NOMO-1 (cell line): ENCODE measurements at regions not wholly inside any gene's neighbourhood (a gene's known extent, or its start where the extent isn't known, plus 50 kb on each side); places are given as distances from the start of the nearest gene placed in this dataset.

Source experiments
- DNase-seq, 2 experiments: peaks; one replicate each; lab custom pipeline; 2025; ENCODE audit not compliant: unreplicated experiment in 2 of 2; lab: John Stamatoyannopoulos, UW

DNA sequence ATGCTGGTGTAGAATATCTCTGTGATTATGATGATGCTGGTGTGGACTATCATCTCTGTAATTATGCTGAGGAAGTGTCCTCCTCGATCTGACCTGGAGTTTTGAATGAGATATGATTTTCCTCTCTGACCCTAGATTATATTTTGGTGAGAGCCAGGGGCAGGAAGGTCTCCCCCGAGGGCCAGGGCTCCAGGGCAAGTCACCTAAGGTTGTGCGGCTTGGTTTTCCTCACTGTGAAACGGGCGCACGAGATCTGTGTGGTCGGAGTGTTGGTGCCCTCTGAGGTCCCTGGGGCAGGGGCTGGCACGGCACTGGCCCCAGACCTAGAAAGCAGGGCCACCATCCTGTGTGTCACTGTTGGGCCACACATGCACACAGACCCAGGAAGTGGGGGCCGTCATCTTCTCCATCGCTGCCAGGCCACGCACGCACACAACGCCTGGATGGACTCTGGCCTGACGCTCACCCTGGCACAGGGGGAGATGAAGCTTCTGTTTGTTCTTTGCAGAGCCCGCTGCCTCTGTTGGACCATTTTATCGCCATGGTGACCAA, 67.7 kb upstream of the ZNF469 start:
- no peak for DNase-seq

GRCh38 chr16:88315543-88316105, 67.1 kb upstream of the ZNF469 start:
- no peak for DNase-seq

GRCh38 chr16:88316151-88316550, 66.6 kb upstream of the ZNF469 start:
- no peak for DNase-seq

GRCh38 chr16:88316941-88317612, 65.7 kb upstream of the ZNF469 start:
- no peak for DNase-seq

DNA sequence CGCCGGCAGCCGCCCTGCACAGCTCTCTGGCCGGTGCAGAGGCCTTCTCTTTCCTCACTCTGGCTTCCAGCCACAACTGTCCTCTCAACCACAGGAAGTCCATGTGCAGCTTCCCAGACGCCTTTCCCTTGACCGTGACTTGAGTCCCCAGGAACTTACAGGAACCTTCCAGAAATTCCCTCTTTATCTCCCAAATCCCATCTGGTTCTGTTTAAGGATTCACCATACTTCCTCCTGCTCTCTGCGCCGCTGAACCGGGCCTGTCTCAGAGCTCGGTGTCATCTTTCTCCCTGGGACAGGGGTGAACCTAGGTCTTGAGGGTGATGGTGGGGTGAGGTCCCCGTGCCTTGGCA, 65.2 kb upstream of the ZNF469 start:
- no peak for DNase-seq

- DNase-seq, result no peak
These were observed 64.7 kb upstream of the ZNF469 start for GRCh38 chr16:88318051-88318450.

- no peak for DNase-seq
These were observed 64.2 kb upstream of the ZNF469 start for GRCh38 chr16:88318521-88318920.

- DNase-seq, result no peak
These were observed 63.4 kb upstream of the ZNF469 start for GRCh38 chr16:88319116-88319965.

GRCh38 chr16:88320947-88321634, 61.7 kb upstream of the ZNF469 start:
- no peak for DNase-seq

DNA sequence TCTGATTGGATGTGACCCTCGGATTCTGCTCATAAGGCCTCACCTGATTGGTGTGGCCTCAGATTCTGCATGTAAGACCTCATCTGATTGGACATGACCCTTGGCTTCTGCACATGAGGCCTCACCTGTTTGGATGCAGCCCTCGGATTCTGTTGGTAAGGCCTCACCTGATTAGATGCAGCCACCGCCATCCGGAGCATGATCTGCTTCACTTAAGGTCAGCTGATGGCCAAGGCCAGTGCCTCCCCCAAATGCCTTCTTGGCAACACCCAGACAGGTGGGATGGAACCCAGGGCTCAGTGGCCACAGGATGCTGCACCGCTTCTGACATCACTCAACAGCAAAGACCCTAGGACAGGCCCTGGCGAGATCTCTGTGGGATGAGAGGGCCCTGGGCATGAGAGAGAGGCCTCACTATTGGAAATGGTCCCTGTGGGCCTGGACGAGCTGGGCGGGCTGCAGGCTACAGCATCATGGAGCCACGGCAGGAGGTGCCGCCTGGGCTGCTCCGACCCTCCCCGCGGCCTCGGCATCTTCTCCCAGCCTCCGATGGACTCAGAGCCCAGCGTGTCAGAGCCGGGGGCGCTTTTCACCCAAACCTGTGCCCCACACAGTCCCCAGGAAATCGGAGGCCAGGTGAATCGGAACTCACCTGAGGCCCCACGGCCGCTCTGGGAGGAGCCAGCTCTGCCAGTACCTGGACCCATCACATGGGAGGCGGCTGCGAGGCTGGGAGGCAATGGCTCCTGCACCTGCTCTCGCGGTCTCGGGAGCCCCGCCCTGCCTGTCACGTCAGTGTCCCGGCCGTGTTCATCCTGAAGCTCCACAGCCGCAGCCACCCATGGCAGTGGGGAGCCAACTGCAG, 60.9 kb upstream of the ZNF469 start:
- DNase-seq, result no peak

- DNase-seq, result no peak
These were observed 60.2 kb upstream of the ZNF469 start for GRCh38 chr16:88322500-88322970.

DNA sequence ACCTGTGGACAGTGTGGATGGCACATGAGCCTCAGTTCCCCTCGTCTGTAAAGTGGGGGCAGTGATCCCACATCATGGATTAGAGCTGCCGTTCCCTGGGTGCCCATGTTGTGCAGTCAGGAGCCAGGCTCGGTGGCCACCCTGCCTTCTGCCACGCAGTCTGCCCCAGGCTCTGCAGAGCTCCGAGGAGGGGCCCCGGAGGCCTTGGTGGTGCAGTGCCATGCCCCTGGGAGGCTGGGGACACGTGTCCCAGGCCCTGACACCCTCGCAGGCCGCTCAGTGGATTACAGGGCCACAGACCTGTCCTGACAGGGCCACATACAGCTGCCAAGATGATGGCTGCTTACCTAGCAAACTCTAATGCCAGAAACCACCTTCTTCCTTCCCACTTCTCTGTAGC, 59.7 kb upstream of the ZNF469 start:
- no peak for DNase-seq

DNA sequence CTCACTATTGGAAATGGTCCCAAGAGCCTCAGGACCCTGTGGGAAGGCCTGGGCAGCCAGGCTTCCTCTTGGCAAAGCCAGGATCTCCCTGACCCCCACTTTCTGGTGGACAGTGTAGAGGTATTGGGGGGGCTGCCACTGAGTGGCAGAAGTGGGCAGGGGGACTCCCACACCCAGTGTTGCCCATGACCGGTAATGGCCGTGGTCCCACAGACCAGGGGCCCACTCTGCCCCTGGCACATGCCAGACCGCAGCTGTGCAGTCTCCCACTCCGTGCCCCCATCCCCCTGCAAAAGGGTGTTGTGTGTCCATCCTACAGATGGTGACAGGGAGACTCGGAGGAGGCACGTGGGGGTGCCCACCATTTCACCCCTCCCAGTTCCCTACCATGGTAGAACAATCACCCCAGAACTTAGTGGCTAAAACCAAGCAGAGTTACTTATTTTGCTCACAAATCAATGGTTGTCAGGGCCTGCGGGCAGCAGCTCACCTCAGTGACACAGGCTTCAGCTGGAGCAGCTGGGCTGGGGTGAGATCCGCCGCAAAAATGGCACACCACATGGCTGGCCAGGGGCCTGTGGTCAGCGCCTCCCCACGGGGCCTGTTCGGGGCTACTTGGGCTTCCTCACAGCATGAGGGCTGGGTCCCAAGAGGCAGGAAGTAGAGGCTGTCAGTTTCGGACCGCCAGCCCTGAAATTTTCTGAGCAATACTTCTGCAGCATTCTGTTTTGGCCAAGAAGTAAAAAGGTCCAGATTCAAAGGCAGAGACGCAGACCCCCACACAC, 59.0 kb upstream of the ZNF469 start:
- no peak for DNase-seq

DNA sequence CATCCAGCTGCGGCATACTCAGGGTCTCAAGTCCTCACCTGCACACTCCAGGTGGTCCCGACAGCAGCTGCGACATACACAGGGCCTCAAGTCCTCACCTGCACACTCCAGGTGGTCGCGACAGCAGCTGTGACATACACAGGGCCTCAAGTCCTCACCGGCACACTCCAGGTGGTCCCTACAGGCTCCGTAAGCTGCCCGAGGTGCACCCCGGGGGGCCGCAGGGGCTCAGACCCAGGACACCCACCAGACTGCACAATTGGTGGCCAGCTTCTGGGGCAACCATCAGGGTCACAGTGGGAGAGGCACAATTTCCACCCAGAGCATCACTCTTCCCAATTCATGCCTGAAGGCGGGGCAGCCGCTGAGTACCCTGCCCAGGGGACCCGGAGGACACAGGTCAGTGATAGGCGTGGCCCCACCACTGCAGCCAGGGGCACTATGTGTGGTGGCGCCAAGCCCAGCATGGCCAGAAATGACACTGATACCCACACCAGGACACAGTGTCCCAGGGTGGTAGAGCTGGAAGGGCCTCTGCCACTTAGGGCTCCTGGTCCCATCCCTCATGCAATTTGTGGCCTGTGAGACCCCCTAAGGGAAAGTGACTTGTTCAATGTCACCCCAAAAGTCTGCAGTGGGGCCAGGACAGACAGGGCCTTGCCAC, 57.5 kb upstream of the ZNF469 start:
- DNase-seq, result no peak

DNA sequence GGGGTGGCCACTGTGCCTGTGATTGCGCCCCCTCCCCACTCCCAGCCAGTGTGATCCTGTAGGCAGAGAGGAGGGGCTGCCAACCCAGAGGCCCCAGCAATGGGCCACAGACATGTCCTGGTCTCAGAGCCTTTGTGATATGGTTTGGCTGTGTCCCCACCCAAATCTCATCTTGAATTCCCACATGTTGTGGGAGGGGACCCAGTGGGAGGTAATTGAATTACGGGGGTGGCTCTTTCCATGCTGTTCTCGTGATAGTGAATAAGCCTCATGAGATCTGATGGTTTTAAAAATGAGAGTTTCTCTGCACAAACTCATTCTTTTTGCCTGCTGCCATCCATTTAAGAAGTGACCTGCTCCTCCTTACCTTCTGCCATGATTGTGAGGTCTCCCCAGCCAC, 56.8 kb upstream of the ZNF469 start:
- no peak for DNase-seq

GRCh38 chr16:88326611-88327485, 55.9 kb upstream of the ZNF469 start:
- DNase-seq, result no peak

DNA sequence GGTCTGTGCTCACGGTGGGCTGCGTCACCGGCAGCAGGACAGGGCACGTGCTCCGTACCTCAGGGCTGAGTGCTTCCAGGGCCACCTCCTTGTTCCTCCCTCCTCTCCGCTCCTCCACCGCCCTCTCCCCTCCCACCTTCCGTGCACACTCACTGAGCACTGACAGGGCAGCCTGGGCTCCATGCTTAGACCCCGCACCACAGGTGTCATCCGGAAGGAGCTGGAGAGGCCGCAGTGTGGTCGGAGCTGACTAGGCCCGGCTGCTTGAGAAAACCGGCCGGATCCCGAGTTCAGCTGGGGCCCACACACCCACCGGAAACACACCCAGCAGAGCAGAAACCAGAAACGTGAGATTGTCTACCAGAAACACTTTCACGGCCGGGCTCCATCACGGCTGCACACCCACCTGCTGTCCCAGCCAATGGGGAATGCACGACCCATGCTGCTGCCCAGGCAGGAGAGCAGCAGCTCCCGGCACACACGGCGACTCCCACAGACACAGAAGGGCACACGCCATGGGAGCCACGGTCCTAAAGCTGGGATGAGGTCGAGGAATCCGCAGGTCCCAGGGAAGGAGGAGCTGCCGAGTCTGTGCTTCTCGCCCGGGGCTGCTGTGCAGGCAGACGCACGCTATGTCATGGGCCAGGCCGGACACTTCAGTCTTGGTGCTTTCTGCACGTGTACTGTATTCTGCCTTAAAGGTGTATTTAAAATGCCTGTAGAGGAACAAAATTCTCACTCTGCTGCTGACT, 55.0 kb upstream of the ZNF469 start:
- DNase-seq, result no peak
